HG03196 (cell line): ENCODE measurements at regions not wholly inside any gene's neighbourhood (a gene's known extent, or its start where the extent isn't known, plus 50 kb on each side); places are given as distances from the start of the nearest gene placed in this dataset.

Experiments used
- ATAC-seq: cut with Tn5 transposase; IDR thresholded peaks from one replicate; pipeline ENCODE4 v1.9.1; 2021; ENCODE audit not compliant: unreplicated experiment

GRCh38 chr15:93583968-93584367, 495.0 kb upstream of the RGMA start:
- no peak for ATAC-seq

DNA sequence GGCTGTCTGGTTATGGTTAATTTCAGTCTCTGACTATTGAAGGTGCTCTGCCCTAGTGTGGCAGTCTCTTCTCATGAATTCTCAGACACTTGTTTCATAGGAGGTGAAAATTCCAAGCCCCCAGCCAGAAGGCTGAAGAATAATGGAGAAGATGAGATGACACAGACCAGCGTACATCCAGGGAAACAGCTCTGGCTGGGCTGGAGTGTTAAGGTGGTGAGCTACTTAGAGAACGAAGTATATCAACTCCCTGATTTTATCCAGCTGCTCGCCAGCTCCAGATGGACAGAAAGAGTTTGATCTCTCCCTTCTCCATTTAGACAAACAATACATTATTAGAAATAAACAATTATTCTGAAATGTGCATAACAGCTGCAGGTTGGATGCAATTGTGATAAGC, 494.5 kb upstream of the RGMA start:
- no peak for ATAC-seq

DNA sequence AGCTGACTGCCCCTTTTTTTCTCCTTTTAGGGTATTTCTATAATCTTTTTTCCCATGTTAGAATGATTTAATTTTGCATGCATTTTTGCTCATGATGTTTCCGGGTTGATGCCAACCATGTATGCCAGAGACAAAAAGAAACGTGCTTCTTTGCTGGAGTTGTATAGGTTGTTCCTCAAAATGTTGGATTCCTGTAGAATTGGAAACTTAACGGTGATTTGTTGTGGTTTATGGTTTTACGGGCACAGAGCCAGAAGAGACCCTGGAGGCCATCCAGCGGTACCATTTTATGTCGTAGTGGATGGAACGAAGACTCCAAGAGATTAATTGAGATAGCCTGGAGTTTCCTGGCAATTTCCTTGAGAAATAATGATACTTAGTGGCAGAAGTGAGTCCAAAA, 481.5 kb upstream of the RGMA start:
- no peak for ATAC-seq

- ATAC-seq, result no peak
Measured at GRCh38 chr15:93566762-93567161, 477.8 kb upstream of the RGMA start.

DNA sequence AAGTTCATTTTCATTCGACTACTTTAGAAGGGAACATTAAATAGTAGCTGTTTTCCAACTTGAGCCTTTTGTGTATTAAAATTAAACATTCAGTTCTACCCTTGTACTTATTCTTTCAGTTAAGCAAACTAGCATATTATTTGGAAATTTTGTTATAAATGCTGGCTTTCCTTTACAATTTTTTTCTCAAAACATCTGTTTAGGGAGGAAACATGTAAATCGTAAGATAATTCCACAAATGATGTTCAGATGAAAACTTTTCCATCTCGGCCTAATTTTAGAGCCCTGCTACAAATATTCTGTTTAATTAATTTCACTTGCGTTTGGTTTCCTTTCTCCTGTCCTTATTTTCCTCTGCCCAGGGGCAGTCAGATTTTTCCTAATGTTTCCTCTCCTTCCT, 476.2 kb upstream of the RGMA start:
- ATAC-seq, result no peak

- ATAC-seq, result no peak
Measured at GRCh38 chr15:93563218-93563617, 474.2 kb upstream of the RGMA start.

DNA sequence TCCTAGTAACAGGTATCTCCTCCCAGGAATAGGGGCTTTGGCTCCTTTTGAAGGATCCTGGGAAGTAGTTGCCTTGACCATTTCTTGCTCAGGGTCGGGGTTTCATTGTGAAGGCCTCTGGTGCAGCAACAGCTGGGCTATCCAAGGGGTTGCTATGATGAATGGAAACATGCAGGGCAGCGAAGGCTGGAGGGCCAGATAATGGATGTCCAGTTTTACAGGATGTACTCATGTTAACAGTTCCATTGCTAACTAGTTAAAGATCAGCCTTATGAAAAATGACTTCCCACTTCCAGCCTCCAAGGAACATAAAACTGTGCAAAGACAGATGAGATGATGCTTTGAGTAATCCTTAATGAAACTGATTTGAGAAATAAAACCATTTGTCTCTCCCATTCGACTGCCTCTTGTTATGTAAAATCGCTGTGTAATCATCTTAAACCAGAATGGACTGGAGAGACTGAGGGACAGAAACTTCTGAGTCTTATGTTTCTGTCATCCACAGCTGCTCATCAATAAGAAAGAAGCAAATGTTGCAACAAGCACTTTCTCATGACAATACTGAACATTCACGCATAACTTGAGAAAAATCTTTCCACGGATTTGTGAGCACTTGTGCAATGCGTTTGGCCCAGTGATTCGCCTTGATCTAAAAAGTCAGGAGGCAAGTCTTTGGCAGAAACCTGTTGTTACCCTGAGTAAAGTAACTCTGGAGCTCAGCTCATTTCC, 473.5 kb upstream of the RGMA start:
- no peak for ATAC-seq

DNA sequence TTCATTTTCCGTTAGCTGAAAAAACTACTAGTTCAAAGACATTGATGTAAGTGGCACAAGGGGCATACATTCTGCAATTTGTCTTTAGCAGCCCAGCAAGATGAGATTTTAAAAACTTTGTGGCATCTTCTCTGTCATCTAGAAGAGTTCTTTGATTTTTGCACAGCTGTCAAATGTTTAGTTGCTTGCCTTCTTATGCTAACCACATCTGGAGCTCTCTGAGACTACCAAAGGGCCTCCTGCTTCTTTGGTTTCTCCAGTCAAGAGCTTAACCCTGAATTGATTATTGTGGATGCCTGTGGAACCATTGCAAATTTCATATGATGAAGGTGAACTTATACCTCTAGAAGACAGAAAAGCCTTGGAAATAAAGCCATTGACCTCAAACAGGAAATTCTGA, 468.7 kb upstream of the RGMA start:
- ATAC-seq, result no peak

DNA sequence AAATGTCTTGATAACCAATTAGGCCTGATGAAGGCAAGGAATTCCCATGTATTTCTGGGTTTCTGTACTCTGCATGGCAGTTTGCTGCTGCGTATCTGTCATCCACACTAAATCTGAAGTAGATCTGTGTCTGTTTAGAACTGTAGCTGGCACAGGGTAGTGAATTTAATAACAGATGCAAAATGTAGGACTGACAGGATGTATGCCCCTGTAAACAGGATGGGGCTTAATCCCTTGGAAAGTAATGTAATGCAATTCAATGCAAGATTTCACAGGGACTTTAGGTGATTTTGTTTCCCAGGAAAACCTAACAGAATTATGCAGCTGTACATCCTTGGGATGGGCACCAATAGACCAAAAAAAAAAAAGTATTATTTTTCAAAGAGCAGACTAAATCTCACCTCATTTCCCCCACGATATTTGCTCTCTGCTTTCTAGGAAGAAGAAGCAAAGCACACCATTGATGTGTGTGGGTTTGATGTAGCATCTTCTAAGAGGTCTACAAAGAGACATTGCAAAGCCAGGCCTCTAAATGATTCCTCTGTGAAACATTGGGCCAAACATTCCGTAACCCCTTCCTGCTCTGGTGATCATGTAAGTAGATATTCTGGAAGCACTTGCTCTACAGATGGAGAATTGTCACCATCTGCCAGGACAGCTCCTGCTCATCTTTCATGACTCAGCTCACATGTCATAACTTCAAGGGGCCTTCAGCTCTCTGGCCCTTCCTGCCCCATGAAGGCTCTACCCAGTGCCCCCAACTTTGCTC, 464.3 kb upstream of the RGMA start:
- ATAC-seq, result no peak

GRCh38 chr15:93543093-93543492, 454.1 kb upstream of the RGMA start:
- no peak for ATAC-seq

- ATAC-seq, result no peak
Measured at GRCh38 chr15:93527374-93528050, 438.5 kb upstream of the RGMA start.

- ATAC-seq, result no peak
Measured at GRCh38 chr15:93524432-93524831, 435.4 kb upstream of the RGMA start.

- no peak for ATAC-seq
Measured at GRCh38 chr15:93523481-93523880, 434.5 kb upstream of the RGMA start.

GRCh38 chr15:93520206-93520605, 431.2 kb upstream of the RGMA start:
- no peak for ATAC-seq

DNA sequence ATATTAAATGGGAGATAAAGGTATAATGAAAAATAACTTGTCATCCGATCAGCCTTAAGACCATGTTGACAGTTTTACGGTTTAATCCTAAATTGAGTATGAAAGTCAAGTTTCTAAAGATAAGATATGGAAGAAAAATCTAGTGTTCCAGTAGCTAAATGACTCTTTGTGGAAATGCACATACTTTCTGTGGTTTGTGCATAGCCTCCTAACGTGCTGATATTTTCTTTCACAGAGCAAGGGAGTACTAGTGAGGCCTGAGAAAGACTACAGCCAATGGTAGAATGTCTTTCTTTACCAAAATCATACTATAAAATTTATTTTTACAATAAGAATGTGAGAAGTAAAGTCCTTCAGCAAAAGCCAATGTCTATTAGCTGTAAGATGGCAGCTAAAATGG, 430.6 kb upstream of the RGMA start:
- ATAC-seq, result no peak

GRCh38 chr15:93517176-93517575, 428.2 kb upstream of the RGMA start:
- ATAC-seq, result no peak

- ATAC-seq, result no peak
Measured at GRCh38 chr15:93515256-93516051, 426.4 kb upstream of the RGMA start.

- no peak for ATAC-seq
Measured at GRCh38 chr15:93506646-93507045, 417.6 kb upstream of the RGMA start.

GRCh38 chr15:93505506-93505905, 416.5 kb upstream of the RGMA start:
- ATAC-seq, result no peak

- ATAC-seq, result no peak
Measured at GRCh38 chr15:93501946-93502345, 412.9 kb upstream of the RGMA start.

GRCh38 chr15:93500155-93500554, 411.1 kb upstream of the RGMA start:
- ATAC-seq, result no peak
